Fibroblast of gingiva (primary cell): ENCODE measurements at regions not wholly inside any gene's neighbourhood (a gene's known extent, or its start where the extent isn't known, plus 50 kb on each side); places are given as distances from the start of the nearest gene placed in this dataset.

Experiments
- DNase-seq: peaks from one replicate; pipeline ENCODE4 v3.0.0-alpha.2; 2011; ENCODE audit warnings: low read depth

- no peak for DNase-seq
These were observed 369.8 kb downstream of the GADD45G start for GRCh38 chr9:89974582-89974981.

- DNase-seq, result no peak
These were observed 370.2 kb downstream of the GADD45G start for GRCh38 chr9:89975024-89975423.

GRCh38 chr9:89975630-89976029 is 370.8 kb downstream of the GADD45G start:
- no peak for DNase-seq

- DNase-seq, result peak; percentile 6
These were observed 373.4 kb downstream of the GADD45G start for GRCh38 chr9:89978185-89978584.

- no peak for DNase-seq
These were observed 375.8 kb downstream of the GADD45G start for GRCh38 chr9:89980600-89980999.

GRCh38 chr9:89982016-89982415 is 377.2 kb downstream of the GADD45G start:
- no peak for DNase-seq

GRCh38 chr9:89983411-89983810 is 378.6 kb downstream of the GADD45G start:
- no peak for DNase-seq

- DNase-seq, result no peak
These were observed 379.4 kb downstream of the GADD45G start for GRCh38 chr9:89984214-89984613.

- no peak for DNase-seq
These were observed 380.3 kb downstream of the GADD45G start for GRCh38 chr9:89985068-89985467.

- DNase-seq, result no peak
These were observed 381.4 kb downstream of the GADD45G start for GRCh38 chr9:89986190-89986589.

GRCh38 chr9:89988458-89988857 is 383.6 kb downstream of the GADD45G start:
- DNase-seq, result no peak

GRCh38 chr9:89991204-89991790 is 386.5 kb downstream of the GADD45G start:
- no peak for DNase-seq

- no peak for DNase-seq
These were observed 387.8 kb downstream of the GADD45G start for GRCh38 chr9:89992326-89993198.

GRCh38 chr9:89993678-89994630 is 389.1 kb downstream of the GADD45G start:
- no peak for DNase-seq

GRCh38 chr9:89994988-89995613 is 390.3 kb downstream of the GADD45G start:
- no peak for DNase-seq

GRCh38 chr9:89996116-89996515 is 391.3 kb downstream of the GADD45G start:
- DNase-seq, result no peak

GRCh38 chr9:89996773-89997172 is 392.0 kb downstream of the GADD45G start:
- DNase-seq, result no peak

- no peak for DNase-seq
These were observed 393.8 kb downstream of the GADD45G start for GRCh38 chr9:89998633-89999032.

- DNase-seq, result no peak
These were observed 394.3 kb downstream of the GADD45G start for GRCh38 chr9:89999176-89999533.

GRCh38 chr9:89999534-90000370 is 394.9 kb downstream of the GADD45G start:
- DNase-seq, result peak; percentile 67

GRCh38 chr9:90000925-90001324 is 396.1 kb downstream of the GADD45G start:
- no peak for DNase-seq
